ENCODE measurements at regions not wholly inside any gene's neighbourhood (a gene's known extent, or its start where the extent isn't known, plus 50 kb on each side); places are given as distances from the start of the nearest gene placed in this dataset.

GRCh38 chr18:52009958-52010357 lies 330.0 kb upstream of the DCC start:
- in situ Hi-C loops (cut with HindIII; ENCODE audit: low sequenced_read_pairs): no loop called here
- no peak overlapping the region for H3K4me3 ChIP-seq (ENCODE audit: low read depth, low read length)
- no peak for DNase-seq (ENCODE audit: low read depth, low spot score)
- no peak for TF ChIP-seq CTCF (IDR thresholded peaks at IDR 0.05; ENCODE audit: low read depth, low read length)

- TF ChIP-seq CTCF (IDR thresholded peaks at IDR 0.05; ENCODE audit: low read depth, low read length): no peak
- DNase-seq (ENCODE audit: low read depth, low spot score): peak; percentile 3
- no peak overlapping the region for H3K4me3 ChIP-seq (ENCODE audit: low read depth, low read length)
- in situ Hi-C loops (cut with HindIII; ENCODE audit: low sequenced_read_pairs): no loop called here
Observed at GRCh38 chr18:52045946-52046675, 293.9 kb upstream of the DCC start.

GRCh38 chr18:52046842-52047241 lies 293.2 kb upstream of the DCC start:
- no peak for DNase-seq (ENCODE audit: low read depth, low spot score)
- H3K4me3 ChIP-seq (ENCODE audit: low read depth, low read length): no peak overlapping the region
- in situ Hi-C loops (cut with HindIII; ENCODE audit: low sequenced_read_pairs): no loop called here
- TF ChIP-seq CTCF (IDR thresholded peaks at IDR 0.05; ENCODE audit: low read depth, low read length): no peak

- no peak for DNase-seq (ENCODE audit: low read depth, low spot score)
- no peak for TF ChIP-seq CTCF (IDR thresholded peaks at IDR 0.05; ENCODE audit: low read depth, low read length)
- in situ Hi-C loops (cut with HindIII; ENCODE audit: low sequenced_read_pairs): no loop called here
- no peak overlapping the region for H3K4me3 ChIP-seq (ENCODE audit: low read depth, low read length)
Observed at GRCh38 chr18:52054324-52054723, 285.7 kb upstream of the DCC start.

- no peak for DNase-seq (ENCODE audit: low read depth, low spot score)
- no peak for TF ChIP-seq CTCF (IDR thresholded peaks at IDR 0.05; ENCODE audit: low read depth, low read length)
- in situ Hi-C loops (cut with HindIII; ENCODE audit: low sequenced_read_pairs): no loop called here
- no peak overlapping the region for H3K4me3 ChIP-seq (ENCODE audit: low read depth, low read length)
Observed at GRCh38 chr18:52060607-52061304, 279.2 kb upstream of the DCC start.

GRCh38 chr18:52063923-52064322 lies 276.1 kb upstream of the DCC start:
- no peak for DNase-seq (ENCODE audit: low read depth, low spot score)
- in situ Hi-C loops (cut with HindIII; ENCODE audit: low sequenced_read_pairs): no loop called here
- TF ChIP-seq CTCF (IDR thresholded peaks at IDR 0.05; ENCODE audit: low read depth, low read length): no peak
- H3K4me3 ChIP-seq (ENCODE audit: low read depth, low read length): no peak overlapping the region
